Body of pancreas (tissue), 4 donors: ENCODE measurements at regions not wholly inside any gene's neighbourhood (a gene's known extent, or its start where the extent isn't known, plus 50 kb on each side); places are given as distances from the start of the nearest gene placed in this dataset.

Experiments used
- CTCF ChIP-seq, 7 experiments: fragments of 450-650 bp in 4 of 7; fragments of 200-600 bp in 3 of 7; sonication (generic) in 3 of 7; IDR thresholded peaks; one replicate each; pipeline ENCODE4 v1.5.1; 2016 to 2019; ENCODE audit warnings: antibody characterized with exemption in 7 of 7
- POLR2A ChIP-seq, 3 donors: fragments of 450-650 bp; IDR thresholded peaks; one replicate each; pipeline ENCODE4 v1.6.1; 2016; ENCODE audit warnings: antibody characterized with exemption in 3 of 3, mild to moderate bottlenecking in 2 of 3

GRCh38 chr6:67933278-67933677, 701.8 kb upstream of the ADGRB3 start:
- no peak for TF ChIP-seq CTCF (IDR thresholded peaks at IDR 0.05)
- TF ChIP-seq POLR2A (IDR thresholded peaks at IDR 0.05) = no peak
